NCI-H460 (cell line): ENCODE measurements at regions not wholly inside any gene's neighbourhood (a gene's known extent, or its start where the extent isn't known, plus 50 kb on each side); places are given as distances from the start of the nearest gene placed in this dataset.
"Not testable (repeated sequence)": the region's sequence is repeated elsewhere in the genome, so short reads cannot be mapped to it uniquely, and the experiment has no call there.

Experiments used
- DNase-seq: peaks from one replicate; pipeline ENCODE4 v3.0.0-alpha.2; 2016; ENCODE audit warnings: low read depth; ENCODE audit errors: extremely low read depth

DNA sequence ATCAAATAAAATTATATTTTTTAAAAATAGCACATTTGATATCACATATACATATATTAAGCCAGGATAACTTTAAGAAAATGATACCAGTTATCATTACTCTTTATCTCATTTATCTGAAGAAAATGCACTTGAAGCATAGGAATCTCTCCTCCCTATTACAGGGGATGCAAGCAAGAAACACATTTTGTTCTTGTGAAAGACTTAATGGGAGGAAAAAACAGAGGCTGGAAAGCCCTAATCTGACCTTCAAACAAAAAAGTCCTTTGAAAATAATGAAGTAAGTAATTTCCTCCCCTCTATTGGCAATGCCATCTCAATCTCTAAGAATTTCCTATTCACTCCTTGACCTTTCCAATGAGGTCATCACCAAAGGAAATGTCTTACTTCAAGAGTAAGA is 1012.6 kb upstream of the ADAMTS5 start:
- DNase-seq = not testable (repeated sequence)

DNA sequence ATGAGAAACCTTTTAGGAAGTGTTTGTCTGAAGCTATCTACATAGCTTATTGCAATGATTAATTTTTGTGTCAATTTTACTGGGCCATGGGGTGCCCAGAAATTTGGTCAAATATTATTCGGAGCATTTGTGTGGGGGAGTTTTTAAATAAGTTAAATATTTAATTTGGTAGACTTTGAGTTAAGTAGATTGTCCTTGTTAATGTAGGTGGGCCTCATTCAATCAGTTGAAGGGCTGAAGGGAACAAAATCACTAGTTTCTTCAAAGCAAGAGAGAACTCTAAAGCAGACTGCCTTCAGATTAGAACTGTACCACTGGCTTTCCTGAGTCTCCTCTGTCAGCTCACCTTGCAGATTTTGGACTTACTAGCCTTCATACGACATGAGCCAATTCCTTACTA is 1008.6 kb upstream of the ADAMTS5 start:
- no peak for DNase-seq

DNA sequence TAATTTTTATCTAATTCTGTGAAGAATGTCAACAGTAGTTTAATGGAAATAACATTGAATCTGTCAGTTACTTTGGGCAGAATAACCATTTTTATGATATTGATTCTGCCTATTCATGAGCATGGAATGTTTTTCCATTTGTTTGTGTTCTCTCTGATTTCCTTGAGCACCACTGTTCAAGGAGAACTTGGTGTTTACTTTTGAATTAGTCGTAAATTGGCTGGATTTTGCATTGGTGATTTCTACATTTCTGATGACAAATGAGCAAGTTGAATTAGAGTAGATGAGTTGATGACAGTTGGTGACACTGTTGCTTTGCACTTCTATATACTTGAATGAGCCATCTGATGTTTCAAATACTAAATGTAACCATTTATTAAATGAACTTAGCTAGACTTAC is 1007.3 kb upstream of the ADAMTS5 start:
- not testable (repeated sequence) for DNase-seq

DNA sequence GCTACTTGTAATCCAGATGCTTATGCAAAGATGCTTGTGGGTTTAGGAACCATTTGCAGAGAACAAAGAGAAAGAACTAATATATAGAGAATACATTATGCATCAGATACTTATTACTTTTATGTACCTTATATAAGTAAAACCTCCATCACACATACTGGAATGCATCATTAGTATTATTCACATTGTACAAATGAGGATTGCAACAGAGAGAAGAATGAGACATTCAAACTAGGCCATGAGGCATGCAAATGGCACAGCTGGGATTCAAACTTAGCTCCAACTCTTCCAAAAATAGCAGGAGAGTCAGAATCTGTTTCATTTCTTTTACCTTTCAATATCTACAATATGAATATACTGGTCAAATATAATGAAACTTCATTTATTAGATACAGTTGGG is 1001.4 kb upstream of the ADAMTS5 start:
- not testable (repeated sequence) for DNase-seq

DNA sequence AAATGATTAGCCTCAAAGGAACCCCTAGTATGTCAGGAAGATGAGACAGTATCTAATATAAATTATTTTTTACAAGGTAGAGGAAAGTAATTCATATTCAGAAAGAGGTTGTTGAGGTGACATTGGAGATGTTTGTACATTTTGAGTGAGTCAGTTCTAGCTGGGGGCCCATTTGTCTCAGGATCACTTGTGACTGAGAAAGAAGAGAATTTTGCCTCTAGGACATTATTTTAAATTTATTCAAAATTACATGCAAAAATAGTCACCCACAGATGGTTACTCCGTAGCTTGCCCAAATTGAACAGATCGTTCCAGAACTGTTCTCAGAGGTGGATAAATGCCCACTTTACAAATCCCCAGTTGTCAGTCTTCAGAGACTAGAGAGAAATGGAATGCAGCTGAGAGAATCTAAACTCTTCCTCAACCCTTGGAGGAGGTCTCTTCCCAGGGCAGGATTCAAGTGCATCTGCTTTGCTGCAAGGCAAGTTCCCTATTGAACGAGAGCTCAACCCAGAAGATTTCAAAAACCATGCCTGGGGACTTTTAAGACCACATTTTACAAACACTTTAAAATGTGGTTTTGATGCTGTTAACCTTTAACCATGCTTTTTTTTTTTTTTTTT is 987.8 kb upstream of the ADAMTS5 start:
- no peak for DNase-seq

DNA sequence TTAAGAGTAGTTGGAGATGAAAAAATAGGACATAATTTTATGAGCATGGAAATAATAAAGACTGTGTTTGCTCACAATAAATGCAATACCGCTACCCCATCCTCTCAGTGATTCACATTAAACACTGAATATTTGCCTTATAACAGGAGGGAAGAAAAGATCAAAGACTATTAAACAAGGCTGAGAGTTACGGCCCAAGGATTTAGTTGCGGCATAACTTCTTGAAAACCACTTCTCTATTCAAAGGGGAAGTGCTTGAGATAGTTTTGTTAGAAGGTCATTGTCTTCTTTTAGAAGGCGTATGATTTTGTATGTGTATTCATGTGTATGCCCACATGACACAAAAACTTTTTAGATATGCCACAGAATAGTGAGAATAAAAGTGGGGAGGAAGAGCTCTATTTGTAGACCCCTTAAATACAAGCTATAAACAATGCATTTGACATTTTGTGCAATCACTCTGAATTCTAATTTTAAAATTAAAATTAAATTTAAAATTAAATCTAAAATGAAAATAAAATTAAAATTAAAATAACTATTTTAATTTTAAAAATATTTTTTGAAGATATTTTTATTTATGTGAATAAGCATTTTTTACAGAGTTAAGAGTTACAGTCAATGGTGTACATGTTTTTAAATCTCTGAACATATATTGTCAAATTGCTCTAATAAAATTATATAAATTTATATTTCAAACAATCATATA is 986.6 kb upstream of the ADAMTS5 start:
- DNase-seq = no peak

DNA sequence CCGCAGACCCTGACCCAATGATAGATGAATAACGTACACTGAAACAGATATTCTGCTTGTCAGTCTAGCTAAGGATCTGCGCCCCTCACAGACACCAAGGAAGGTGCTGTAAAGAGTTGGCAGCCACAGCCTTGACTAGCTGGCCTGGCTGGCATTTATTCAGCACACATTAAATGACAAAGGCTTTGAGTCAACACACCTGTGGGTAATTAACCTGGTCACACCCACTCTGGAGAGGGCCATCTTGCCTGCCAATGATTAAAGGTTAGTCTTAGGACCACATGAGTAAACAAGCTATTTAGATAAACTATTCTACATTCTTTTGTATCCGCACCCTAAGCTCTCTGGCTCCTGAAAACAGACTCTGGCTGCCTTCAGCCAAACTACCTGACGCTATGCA is 982.2 kb upstream of the ADAMTS5 start:
- not testable (repeated sequence) for DNase-seq

DNA sequence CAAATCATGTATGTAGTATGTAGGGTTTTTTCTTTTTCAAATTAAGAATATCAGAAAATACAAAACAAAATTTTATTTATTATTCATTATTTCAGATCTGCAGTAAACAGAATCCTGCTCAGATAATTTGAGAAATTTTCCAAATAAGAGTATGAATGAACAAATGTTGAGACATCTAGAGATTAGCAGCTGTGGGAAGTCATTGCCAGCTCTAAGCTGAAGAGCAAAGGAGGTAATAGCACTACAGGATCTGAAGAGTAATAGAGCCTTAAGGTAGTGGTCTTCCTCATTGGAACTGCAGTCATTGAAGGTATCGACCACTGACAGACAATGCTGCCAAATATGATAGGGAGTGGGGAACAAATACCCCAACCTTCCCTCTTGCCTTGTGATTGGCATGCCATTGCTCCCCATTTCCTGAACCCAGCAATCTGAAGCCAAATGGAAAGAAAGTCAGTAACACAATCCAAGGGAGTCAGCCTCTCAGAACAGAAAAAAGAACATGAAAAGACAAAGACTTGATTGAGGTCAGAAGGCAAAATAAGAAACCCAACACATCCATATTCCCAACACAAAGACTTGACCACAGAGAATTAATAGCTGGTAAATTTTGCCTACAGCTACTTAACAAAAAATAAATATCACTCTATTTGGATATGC is 963.4 kb upstream of the ADAMTS5 start:
- DNase-seq = not testable (repeated sequence)

DNA sequence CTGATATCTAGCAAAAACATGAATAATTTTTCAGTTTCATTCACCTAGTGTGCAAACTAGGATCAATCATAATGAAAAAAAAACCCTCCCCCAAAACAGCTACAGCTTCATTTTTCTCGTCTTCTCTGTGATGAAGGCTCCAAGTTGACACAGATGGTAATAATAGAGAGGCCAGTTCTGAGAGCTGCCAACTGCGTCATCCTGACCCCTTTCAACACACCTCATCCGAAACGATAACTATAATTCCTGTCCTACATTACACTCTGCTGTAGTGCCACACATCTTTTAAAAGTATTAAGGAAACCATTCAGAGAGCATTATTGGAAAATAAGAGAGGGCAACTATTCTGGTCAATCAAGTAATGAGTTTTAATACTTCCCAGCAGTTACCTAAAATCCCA is 962.3 kb upstream of the ADAMTS5 start:
- not testable (repeated sequence) for DNase-seq

DNA sequence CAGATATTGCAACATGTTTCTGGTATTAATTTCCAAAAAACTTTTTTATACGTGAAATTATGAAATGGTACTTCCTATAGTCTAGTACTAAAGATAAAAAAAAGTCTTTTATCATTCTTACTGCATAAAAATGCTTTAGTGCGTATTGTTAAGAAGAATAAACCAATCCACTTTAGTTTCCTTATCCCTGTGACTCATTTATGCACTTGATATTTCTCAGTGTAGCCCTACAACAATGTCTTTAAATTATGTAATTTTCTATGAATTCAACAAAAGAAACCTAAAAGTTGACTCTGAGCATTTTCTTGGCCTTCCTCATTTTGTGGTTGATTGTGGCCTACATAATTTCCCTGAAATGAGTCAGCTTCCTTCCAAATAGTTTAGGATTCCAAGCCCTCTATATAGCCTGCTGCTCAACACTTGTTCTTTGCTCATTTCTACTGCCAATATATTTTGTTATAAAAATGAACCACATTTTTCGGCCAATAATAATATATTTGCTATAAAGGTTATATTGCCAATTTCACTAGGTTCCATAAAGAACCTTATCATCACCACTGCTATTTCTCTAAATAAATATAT is 961.7 kb upstream of the ADAMTS5 start:
- not testable (repeated sequence) for DNase-seq

DNA sequence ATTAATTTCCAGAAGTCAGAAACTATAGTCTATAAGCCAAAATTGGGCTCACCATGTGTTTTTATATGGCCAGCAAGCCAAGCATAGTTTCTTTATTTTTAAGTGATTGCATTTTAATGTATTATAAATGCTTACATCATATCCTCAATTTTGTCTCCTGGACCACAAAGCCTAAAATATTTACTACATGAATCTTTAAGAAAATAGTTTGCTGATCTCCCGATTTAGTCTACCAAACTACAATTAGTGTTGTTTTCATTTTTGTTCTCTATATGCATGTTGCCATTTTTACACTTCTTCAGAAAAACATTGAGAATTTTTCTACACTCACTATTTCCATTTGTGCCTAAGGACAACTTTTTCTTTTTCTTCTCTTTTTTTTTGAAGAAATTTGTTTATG is 954.5 kb upstream of the ADAMTS5 start:
- DNase-seq = not testable (repeated sequence)

DNA sequence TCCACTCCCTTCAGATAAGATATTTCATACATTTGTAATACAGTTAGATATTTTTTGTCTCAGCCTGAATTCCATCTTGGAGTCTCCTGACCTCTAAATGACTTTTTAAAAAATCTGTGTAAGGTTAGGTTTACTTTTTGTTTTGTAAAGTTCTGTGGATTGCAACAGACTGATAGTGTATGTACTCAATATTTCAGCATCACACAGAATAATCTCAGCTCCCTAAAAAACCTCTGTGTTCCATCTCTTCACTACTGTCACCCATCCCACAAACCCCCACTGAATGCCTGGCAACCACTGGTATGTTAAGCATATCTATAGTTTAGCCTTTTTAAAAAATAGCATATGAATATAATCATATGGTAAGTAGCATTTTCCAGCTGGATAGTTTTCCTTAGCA is 951.1 kb upstream of the ADAMTS5 start:
- not testable (repeated sequence) for DNase-seq

DNA sequence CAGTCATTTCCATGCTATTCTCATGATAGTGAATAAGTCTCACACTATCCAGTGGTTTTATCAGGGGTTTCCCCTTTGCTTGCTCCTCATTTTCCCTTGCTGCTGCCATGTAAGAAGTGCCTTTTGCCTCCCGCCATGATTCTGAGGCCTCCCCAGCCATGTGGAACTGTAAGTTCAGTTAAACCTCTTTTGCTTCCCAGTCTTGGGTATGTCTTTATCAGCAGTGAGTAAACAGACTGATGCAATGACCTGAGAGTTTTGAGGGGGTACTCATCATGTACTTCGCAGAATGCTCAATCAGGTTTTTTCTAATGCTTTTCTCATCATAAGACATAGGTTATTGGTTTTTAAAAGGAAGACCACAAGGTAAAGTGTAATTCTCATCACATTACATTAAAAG is 949.4 kb upstream of the ADAMTS5 start:
- not testable (repeated sequence) for DNase-seq

DNA sequence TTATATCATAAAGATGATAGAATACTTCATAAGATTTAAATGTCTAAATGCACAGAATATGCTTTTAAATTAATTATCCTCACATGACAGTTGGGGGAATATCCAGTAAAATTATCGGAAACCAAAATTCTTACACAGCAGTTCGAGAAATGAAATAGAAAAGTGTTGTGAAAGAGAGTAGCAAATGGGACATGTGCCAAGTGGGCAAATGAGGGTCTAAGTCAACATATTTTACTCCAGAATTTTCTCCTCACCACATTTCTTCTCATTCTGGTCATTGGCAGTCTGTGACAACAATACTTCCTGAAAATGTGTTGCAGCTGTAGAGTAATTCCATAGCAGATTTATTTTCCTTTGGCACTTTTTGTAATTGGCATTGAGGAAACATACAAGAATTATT is 945.2 kb upstream of the ADAMTS5 start:
- DNase-seq = not testable (repeated sequence)

DNA sequence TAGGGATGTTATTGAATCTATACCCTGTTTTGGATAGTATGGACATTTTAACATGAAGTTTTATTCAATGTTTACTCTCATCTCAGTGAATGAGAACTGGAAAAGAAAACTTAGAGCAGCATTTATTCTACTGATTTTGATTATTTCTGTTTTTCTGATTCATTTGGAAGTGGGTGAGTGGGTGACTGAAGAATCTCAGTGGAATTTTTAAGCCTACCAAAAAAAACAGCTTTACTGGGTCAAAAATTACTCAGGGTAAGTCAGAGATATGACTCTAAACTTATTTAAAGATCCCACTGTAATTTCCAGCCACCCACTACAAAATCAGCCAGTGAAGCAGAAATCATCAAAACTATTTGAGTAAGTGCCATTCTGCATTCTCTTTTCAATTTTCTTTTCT is 942.6 kb upstream of the ADAMTS5 start:
- not testable (repeated sequence) for DNase-seq

DNA sequence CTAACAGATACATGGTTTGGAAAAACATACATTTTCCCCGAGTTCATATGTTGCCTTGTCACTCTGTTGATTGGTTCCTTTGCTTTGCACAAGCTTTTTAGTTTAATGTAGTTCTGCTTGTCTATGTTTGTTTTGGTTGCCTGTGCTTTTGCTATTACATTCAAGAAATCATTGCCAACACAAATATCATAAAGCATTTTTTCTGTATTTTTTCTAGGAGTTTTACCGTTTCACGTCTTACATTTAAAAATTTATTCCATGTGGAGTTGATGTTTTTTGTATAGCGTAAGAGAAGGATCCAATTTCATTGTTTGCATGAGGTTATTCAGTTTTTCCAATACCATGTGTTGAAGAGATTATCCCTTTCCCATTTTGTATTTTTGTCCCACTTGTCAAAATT is 941.9 kb upstream of the ADAMTS5 start:
- not testable (repeated sequence) for DNase-seq

DNA sequence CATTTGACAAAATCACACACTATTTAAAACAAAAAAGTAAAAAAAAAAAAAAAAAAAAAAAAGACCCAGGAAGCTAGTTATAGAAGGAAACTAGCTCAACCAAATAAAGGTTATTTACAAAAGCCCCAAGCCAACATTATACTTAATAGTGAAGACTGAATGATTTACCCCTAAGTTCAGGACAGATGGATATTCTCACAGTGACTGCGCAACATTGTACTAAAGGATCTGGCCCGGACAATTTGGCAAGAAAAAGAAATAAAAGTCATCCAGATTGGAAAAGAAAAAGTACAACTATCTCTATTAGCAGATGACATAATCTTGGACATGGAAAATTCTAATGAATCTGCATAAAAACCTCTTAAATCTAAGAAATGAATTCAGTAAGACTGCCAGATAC is 936.0 kb upstream of the ADAMTS5 start:
- not testable (repeated sequence) for DNase-seq

DNA sequence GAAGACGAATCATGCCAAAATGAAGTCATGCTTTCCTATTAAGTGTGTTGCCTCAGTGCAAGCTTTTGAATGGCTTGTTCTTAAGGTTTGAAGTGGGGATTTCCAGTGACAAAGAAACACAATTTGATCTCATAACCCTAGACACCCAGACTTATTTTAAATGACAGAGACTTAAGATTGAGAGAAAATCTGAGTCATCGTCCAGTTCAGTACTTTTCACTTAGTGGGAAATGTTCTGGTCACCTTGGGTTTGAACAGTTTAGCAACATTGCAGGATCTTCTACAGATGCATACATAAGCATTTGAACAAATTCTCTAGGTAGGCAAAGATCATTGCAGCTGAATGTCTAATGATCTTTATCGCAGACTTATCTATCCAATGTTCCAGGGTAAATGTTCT is 926.7 kb upstream of the ADAMTS5 start:
- not testable (repeated sequence) for DNase-seq

DNA sequence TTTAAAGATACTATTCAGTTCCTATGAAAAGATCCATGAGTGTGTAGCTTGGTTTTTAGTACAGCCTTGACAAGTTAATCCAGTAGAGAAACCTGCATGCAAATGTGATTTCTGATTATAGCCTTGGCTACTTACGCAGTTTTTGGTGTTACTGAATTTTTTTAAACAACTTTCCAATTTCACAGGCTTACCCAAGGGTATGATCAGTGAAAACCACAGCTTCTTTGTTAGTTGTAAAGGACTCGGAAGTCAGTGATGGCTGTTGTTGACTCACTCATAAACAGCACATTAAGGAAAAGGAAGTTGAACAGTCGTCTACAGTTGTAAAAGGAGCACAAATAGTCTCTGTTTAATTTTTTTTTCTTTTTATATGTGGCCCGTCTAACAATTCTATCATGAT is 924.6 kb upstream of the ADAMTS5 start:
- DNase-seq = not testable (repeated sequence)

DNA sequence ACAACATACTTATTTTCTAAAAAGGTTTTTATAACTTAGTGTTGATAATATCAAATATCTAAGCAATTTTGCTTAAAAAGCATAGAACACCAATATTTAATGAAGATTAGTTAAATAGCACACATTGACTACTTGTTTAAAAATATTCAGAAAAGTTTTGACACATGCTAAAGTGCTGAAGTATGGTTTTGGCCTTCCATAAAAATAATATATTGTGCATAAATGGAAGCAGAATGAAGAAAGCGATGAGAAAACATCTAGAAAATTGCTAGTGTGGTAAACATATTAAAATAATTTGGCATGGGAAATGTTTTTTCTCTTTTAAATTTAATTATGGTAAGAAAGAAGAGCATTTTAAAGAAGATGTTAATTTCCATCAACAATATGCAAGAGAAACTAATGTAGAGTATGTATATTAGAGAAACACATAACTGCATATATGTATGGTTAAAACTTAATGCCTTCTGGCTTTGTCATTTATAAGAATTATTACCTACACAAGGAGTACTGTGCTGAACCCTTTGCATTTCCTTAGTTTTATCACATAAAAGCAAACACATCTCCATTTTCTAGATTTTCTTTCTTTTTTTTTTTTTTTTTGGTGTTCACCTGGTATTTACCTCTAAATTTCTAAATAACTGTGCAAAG is 921.0 kb upstream of the ADAMTS5 start:
- not testable (repeated sequence) for DNase-seq

DNA sequence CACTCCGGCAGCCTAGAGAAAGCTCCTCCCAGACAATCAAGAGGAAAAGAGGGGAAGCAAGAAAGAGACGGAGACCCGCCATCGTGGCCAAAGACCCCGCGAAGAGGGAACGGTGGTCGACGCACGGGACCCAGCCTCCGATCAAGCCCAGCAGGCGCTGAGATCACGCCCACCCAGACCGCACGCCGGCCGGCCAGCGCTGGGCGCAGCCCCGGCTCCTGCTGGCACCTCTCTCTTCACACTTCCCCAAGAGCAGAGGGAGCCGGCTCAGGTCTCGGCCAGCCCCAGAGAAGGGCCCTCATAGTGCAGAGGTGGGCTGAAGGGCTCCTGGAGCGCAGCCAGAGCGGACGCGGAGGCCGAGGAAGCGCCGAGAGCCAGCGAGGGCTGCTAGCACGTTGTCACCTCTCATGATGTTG is 918.4 kb upstream of the ADAMTS5 start:
- no peak for DNase-seq
